Left ventricle myocardium inferior (tissue), 1 donor: ENCODE measurements at regions not wholly inside any gene's neighbourhood (a gene's known extent, or its start where the extent isn't known, plus 50 kb on each side); places are given as distances from the start of the nearest gene placed in this dataset.

Experiments
- DNase-seq: peaks from one replicate; pipeline ENCODE4 v3.0.0-alpha.2; 2020
- H3K27ac ChIP-seq: fragments of 200-600 bp; replicated peaks from 2 replicates; pipeline ENCODE4 v1.8.0; 2021
- H3K27me3 ChIP-seq: fragments of 200-600 bp; 2 replicates; pipeline ENCODE4 v1.8.0; 2021; ENCODE audit warnings: low read depth
- H3K36me3 ChIP-seq: fragments of 200-600 bp; 2 replicates; pipeline ENCODE4 v1.8.0; 2021
- H3K4me1 ChIP-seq: fragments of 200-600 bp; 2 replicates; pipeline ENCODE4 v1.8.0; 2021
- H3K4me3 ChIP-seq: fragments of 200-600 bp; 2 replicates; pipeline ENCODE4 v1.8.0; 2021; ENCODE audit warnings: mild to moderate bottlenecking, moderate library complexity
- H3K9me3 ChIP-seq: fragments of 200-600 bp; replicated peaks from 2 replicates; pipeline ENCODE4 v1.8.0; 2021
- intact Hi-C: fragments of 100-400 bp; cut with micrococcal nuclease; formaldehyde crosslinking; loops from one replicate; pipeline ENCODE4 v1.11.0; 2022
- TF ChIP-seq, protein P1 (sequence below): fragments of 200-600 bp; IDR thresholded peaks from 2 replicates; pipeline ENCODE4 v1.8.0; 2021; ENCODE audit warnings: antibody characterized with exemption, mild to moderate bottlenecking, borderline replicate concordance
- donor health status: DM: no; HTN: yes; CAD: no; lungs with severe emphysema.

DNA sequence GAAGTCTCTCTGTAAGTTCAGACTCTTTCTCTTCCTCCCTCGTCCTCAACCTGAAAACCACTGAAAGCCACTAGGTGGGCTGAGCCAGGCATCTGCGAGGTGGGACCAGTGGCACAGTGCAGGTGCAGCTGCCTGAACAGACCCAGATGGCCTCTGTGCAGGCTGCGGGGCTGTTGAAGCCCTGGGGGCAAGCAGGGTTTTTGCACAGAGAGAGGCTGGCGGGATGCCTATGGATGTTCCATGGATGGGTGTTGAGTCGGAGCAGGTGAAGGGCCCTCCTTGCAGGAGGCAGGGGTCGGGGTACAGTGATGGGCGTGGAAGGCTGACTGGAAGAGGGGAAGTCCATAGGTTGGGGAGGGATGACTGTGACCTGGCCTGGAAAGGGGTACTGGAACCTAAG is 350.2 kb upstream of the FAT1 start:
- intact Hi-C loops = no loop called here

DNA sequence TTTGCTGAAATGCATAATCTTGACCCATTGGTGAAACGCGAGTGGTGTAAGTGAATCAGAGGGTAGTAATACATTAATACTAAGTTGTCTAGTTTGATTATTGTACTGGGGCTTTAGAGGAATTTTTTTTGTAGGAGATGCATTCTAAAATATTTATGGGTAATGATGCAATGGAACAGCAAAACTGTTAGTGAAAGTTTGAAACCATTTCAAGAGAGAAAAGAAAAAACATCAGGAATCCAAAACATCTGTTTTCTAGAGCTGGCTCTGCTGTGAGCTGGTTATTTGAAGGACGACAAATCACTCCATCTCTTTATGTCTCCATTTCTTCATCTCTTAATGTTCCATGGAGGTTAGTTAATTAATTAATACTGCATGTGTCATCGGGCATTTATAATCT is 351.9 kb upstream of the FAT1 start:
- H3K4me3 ChIP-seq = no peak overlapping the region
- H3K4me1 ChIP-seq = no peaks in the 10 kb centered on the region
- TF ChIP-seq, protein P1, sequence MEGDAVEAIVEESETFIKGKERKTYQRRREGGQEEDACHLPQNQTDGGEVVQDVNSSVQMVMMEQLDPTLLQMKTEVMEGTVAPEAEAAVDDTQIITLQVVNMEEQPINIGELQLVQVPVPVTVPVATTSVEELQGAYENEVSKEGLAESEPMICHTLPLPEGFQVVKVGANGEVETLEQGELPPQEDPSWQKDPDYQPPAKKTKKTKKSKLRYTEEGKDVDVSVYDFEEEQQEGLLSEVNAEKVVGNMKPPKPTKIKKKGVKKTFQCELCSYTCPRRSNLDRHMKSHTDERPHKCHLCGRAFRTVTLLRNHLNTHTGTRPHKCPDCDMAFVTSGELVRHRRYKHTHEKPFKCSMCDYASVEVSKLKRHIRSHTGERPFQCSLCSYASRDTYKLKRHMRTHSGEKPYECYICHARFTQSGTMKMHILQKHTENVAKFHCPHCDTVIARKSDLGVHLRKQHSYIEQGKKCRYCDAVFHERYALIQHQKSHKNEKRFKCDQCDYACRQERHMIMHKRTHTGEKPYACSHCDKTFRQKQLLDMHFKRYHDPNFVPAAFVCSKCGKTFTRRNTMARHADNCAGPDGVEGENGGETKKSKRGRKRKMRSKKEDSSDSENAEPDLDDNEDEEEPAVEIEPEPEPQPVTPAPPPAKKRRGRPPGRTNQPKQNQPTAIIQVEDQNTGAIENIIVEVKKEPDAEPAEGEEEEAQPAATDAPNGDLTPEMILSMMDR = no peak
- intact Hi-C loops = no loop called here
- no peaks in the 10 kb centered on the region for H3K36me3 ChIP-seq
- H3K27ac ChIP-seq = no peak overlapping the region
- H3K27me3 ChIP-seq = peaks cover 27% of the 10 kb centered on the region
- no peaks in the 10 kb centered on the region for H3K9me3 ChIP-seq
- DNase-seq = no peak

More for the DNA sequence above, 350.2 kb upstream of the FAT1 start:
- no peak overlapping the region for H3K4me3 ChIP-seq
- no peaks in the 10 kb centered on the region for H3K4me1 ChIP-seq
- no peak for DNase-seq
- no peaks in the 10 kb centered on the region for H3K36me3 ChIP-seq
- H3K27ac ChIP-seq = no peak overlapping the region
- H3K9me3 ChIP-seq = no peaks in the 10 kb centered on the region
- TF ChIP-seq, protein P1 = no peak
- H3K27me3 ChIP-seq = peaks cover 39% of the 10 kb centered on the region

DNA sequence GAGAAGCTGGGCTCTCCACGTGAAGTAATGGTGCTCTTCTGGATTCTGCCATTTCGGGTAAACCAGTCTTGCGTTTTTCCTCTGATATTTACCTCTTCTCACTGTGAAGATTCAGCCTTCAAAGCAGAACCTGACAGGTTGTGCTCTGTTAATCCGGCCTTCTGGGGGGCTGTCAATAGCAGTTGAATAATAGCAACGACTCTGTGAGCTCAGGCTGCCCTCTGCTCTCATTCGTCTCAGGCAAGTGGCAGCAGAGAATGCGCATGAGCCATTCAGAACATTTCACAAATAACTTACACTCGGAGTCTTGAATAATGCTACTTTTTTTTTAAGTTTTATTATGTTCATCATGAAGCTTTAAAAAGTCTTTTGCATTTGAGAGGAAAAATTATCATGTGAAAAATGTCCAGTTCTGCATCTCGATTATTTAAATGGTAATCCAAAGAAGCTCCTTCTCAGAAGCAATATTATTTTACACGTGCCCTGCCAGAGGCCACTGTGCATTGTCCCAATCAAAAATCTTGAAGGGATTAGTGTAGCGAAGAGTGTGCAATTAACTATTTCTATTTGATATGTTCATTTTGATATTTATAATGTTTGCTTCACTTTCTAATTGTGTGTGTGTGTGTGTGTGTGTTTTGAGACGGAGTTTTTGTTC is 354.2 kb upstream of the FAT1 start:
- intact Hi-C loops = no loop called here
- no peaks in the 10 kb centered on the region for H3K9me3 ChIP-seq
- H3K4me3 ChIP-seq = no peak overlapping the region
- H3K36me3 ChIP-seq = no peaks in the 10 kb centered on the region
- DNase-seq = no peak
- TF ChIP-seq, protein P1 = no peak
- peaks cover 17% of the 10 kb centered on the region for H3K27me3 ChIP-seq
- H3K27ac ChIP-seq = no peak overlapping the region
- no peaks in the 10 kb centered on the region for H3K4me1 ChIP-seq

DNA sequence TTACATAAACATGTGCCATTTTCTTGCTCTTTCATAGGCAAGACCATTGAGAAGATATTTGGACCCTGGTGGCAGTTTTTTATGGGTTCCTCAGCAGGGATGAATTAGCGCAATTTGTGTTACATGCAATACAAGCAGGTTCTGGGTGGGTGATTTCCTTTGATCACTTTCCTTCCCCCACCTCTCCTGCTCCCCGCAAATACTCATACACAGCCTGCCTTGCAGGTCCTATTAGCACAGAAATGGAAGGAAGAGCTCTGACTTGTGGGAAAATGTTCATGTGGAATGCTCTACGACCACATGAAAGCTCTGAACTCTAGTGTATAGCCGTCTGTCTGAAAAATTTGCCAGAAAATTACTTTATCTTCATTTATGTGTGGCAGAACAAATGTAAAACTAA is 361.0 kb upstream of the FAT1 start:
- intact Hi-C loops = no loop called here
- no peaks in the 10 kb centered on the region for H3K4me1 ChIP-seq
- no peaks in the 10 kb centered on the region for H3K9me3 ChIP-seq
- H3K4me3 ChIP-seq = no peak overlapping the region
- H3K27me3 ChIP-seq = peaks cover 14% of the 10 kb centered on the region
- H3K36me3 ChIP-seq = no peaks in the 10 kb centered on the region
- TF ChIP-seq, protein P1 = no peak
- no peak overlapping the region for H3K27ac ChIP-seq
- DNase-seq = no peak

DNA sequence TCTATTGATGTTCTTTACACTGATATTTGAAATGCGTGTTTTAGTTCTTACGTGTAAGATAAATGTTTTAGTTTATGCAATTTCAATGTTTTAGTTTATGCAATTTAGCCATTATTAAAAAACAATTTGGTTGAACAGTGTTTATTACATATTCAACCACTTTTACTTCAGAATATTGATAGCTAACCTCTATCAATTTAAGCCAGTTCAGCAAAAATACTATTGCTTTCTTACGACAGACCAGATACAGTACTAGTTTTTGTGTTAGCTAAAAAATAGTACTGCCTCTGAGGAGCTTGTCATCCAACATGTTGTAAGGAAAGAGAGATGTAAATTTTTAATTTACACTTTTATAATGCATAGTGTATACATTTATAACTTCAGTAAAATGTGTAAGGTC is 361.7 kb upstream of the FAT1 start:
- no peak for DNase-seq
- H3K27me3 ChIP-seq = peaks cover 14% of the 10 kb centered on the region
- H3K4me1 ChIP-seq = no peaks in the 10 kb centered on the region
- H3K27ac ChIP-seq = no peak overlapping the region
- TF ChIP-seq, protein P1 = no peak
- no peaks in the 10 kb centered on the region for H3K36me3 ChIP-seq
- H3K9me3 ChIP-seq = no peaks in the 10 kb centered on the region
- intact Hi-C loops = no loop called here
- no peak overlapping the region for H3K4me3 ChIP-seq
